ENCODE measurements at regions not wholly inside any gene's neighbourhood (a gene's known extent, or its start where the extent isn't known, plus 50 kb on each side); places are given as distances from the start of the nearest gene placed in this dataset.

GRCh38 chr3:33989229-33989628 lies 190.8 kb downstream of the PDCD6IP start:
- Mint-ChIP-seq H3K27ac (no peak overlapping the region), H3K9me3 (ENCODE audit: insufficient read depth) (no peaks in the 10 kb centered on the region), H3K27me3 (peaks cover 19% of the 10 kb centered on the region), H3K4me3 (no peak overlapping the region), H3K4me1 (peaks cover 2% of the 10 kb centered on the region)
- WGBS (ENCODE audit: insufficient coverage), result 88% methylated on average over 6 of the region's 6 CpGs
- Histone ChIP-seq H3K27me3 (replicated peaks in 1 of 4; ENCODE audit: control extremely low read depth in 1 of 4, control insufficient read depth in 3 of 4, insufficient read depth in 4 of 4, low read length in 3 of 4) (no peaks in the 10 kb centered on the region), H3K27ac (ENCODE audit: low read length in 2 of 2) (no peak overlapping the region), H4K20me1 (ENCODE audit: control insufficient read depth, insufficient read depth, low read length, poor library complexity, severe bottlenecking) (no peaks in the 10 kb centered on the region), H3K9ac (ENCODE audit: low read length) (no peak overlapping the region), H3K4me1 (ENCODE audit: control insufficient read depth in 2 of 2, insufficient read depth in 2 of 2, low read length in 2 of 2) (no peaks in the 10 kb centered on the region), H2AFZ (ENCODE audit: insufficient read depth, low read depth, low read length, poor library complexity, severe bottlenecking) (no peak overlapping the region), H3K4me2 (replicated peaks; ENCODE audit: low read depth, low read length, poor library complexity, severe bottlenecking) (no peak overlapping the region), H3K4me3 (ENCODE audit: control extremely low read depth in 1 of 5, extremely low read depth in 1 of 5, insufficient read depth in 1 of 5, low read depth in 2 of 5, low read length in 4 of 5) (no peak overlapping the region), H3K36me3 (replicated peaks in 1 of 2; ENCODE audit: control extremely low read depth in 1 of 2, control insufficient read depth in 1 of 2, extremely low read depth in 1 of 2, insufficient read depth in 2 of 2, low read length in 1 of 2) (no peaks in the 10 kb centered on the region), H3K9me3 (ENCODE audit: control extremely low read depth in 1 of 3, control insufficient read depth in 2 of 3, insufficient read depth in 1 of 3, low read length in 2 of 3) (no peaks in the 10 kb centered on the region), H3K79me2 (ENCODE audit: control insufficient read depth, insufficient read depth, low read length) (no peaks in the 10 kb centered on the region)
- DNase-seq (no peak), ATAC-seq (ENCODE audit: low read depth) (no peak)
- intact Hi-C loops (cut with micrococcal nuclease), result no loop called here
- TF ChIP-seq CTCF (IDR thresholded peaks at IDR 0.05), result no peak
- TF ChIP-seq EZH2 (IDR thresholded peaks at IDR 0.05; ENCODE audit: borderline replicate concordance, insufficient read depth, low read depth, low read length, poor library complexity, severe bottlenecking), result no peak
- CTCF ChIA-PET, result no interaction called here
- POLR2A ChIA-PET, result no interaction called here

DNA sequence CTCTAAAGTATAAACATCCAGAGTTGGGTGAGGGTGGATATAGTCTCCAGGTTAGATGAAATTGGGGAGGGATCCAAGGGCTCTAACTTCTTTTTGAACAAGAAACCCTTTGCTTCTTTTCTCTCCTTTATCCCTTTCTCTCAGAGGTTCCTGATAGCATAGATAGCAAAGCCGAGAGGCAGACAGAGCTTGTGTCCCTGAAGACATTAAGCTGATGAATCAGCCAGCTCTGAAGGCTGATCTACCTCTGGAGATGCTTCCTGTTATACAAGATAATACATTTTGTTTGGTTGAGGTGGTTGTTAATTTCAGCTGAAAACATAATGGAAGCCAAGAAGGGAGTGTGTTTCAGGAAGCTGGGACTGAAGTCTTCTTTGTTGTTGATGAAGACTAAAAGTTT lies 193.2 kb downstream of the PDCD6IP start:
- Mint-ChIP-seq H3K4me1 (no peaks in the 10 kb centered on the region), H3K27me3 (peaks cover 19% of the 10 kb centered on the region), H3K4me3 (no peak overlapping the region), H3K9me3 (ENCODE audit: insufficient read depth) (no peaks in the 10 kb centered on the region), H3K27ac (no peak overlapping the region)
- ChIA-PET CTCF (no interaction called here), POLR2A (no interaction called here)
- WGBS (ENCODE audit: insufficient coverage), result no CpG with 5 or more reads among the region's 1 CpG
- DNase-seq (no peak), ATAC-seq (ENCODE audit: low read depth) (no peak)
- intact Hi-C loops (cut with micrococcal nuclease), result no loop called here
- no peak overlapping the region for H3K9ac ChIP-seq (ENCODE audit: low read length)
- H3K9me3 ChIP-seq (ENCODE audit: control extremely low read depth in 1 of 3, control insufficient read depth in 2 of 3, insufficient read depth in 1 of 3, low read length in 2 of 3), result peaks cover 0 to 9% (median 4%) of the 10 kb centered on the region in 3 donors
- no peak for TF ChIP-seq CTCF (IDR thresholded peaks at IDR 0.05)
- TF ChIP-seq EZH2 (IDR thresholded peaks at IDR 0.05; ENCODE audit: borderline replicate concordance, insufficient read depth, low read depth, low read length, poor library complexity, severe bottlenecking), result no peak
- H3K4me2 ChIP-seq (replicated peaks; ENCODE audit: low read depth, low read length, poor library complexity, severe bottlenecking), result no peak overlapping the region
- no peak overlapping the region for H2AFZ ChIP-seq (ENCODE audit: insufficient read depth, low read depth, low read length, poor library complexity, severe bottlenecking)
- H4K20me1 ChIP-seq (ENCODE audit: control insufficient read depth, insufficient read depth, low read length, poor library complexity, severe bottlenecking), result no peaks in the 10 kb centered on the region
- H3K36me3 ChIP-seq (replicated peaks in 1 of 2; ENCODE audit: control extremely low read depth in 1 of 2, control insufficient read depth in 1 of 2, extremely low read depth in 1 of 2, insufficient read depth in 2 of 2, low read length in 1 of 2), result no peaks in the 10 kb centered on the region
- H3K79me2 ChIP-seq (ENCODE audit: control insufficient read depth, insufficient read depth, low read length), result no peaks in the 10 kb centered on the region
- H3K4me1 ChIP-seq (ENCODE audit: control insufficient read depth in 2 of 2, insufficient read depth in 2 of 2, low read length in 2 of 2), result no peaks in the 10 kb centered on the region
- H3K27me3 ChIP-seq (replicated peaks in 1 of 4; ENCODE audit: control extremely low read depth in 1 of 4, control insufficient read depth in 3 of 4, insufficient read depth in 4 of 4, low read length in 3 of 4), result no peaks in the 10 kb centered on the region
- no peak overlapping the region for H3K4me3 ChIP-seq (ENCODE audit: control extremely low read depth in 1 of 5, extremely low read depth in 1 of 5, insufficient read depth in 1 of 5, low read depth in 2 of 5, low read length in 4 of 5)
- no peak overlapping the region for H3K27ac ChIP-seq (ENCODE audit: low read length in 2 of 2)
